Adrenal gland (tissue), 9 donors: ENCODE measurements at regions not wholly inside any gene's neighbourhood (a gene's known extent, or its start where the extent isn't known, plus 50 kb on each side); places are given as distances from the start of the nearest gene placed in this dataset.

ENCODE experiments used
- DNase-seq, 7 donors: peaks; one replicate each; pipeline ENCODE4 v3.0.0-alpha.2; 2019 to 2020
- H3K27ac ChIP-seq, 5 donors: fragments of 200-600 bp; sonication (generic) in 4 of 5; 1 replicate in 3 of 5; 2 replicates in 2 of 5; pipeline versions ENCODE4 v1.5.1 to v1.8.0; 2016 to 2020; ENCODE audit warnings: mild to moderate bottlenecking in 1 of 5
- H3K27me3 ChIP-seq: fragments of 200-600 bp; 2 replicates; pipeline ENCODE4 v1.8.0; 2021
- H3K36me3 ChIP-seq, 2 donors: fragments of 200-600 bp; replicated peaks in 1 of 2; 1 replicate in 1 of 2; 2 replicates in 1 of 2; pipeline versions ENCODE4 v1.5.1 to v1.8.0; 2018 to 2022
- H3K4me1 ChIP-seq, 2 donors: fragments of 200-600 bp; replicated peaks in 1 of 2; 1 replicate in 1 of 2; 2 replicates in 1 of 2; pipeline versions ENCODE4 v1.5.1 to v1.8.0; 2018 to 2021
- H3K4me3 ChIP-seq, 4 donors: fragments of 200-600 bp; sonication (generic) in 3 of 4; one replicate each; pipeline ENCODE4 v1.5.1; 2016 to 2018
- H3K9me3 ChIP-seq, 3 donors: fragments of 200-600 bp; sonication (generic) in 1 of 3; replicated peaks in 1 of 3; 1 replicate in 2 of 3; 2 replicates in 1 of 3; pipeline versions ENCODE4 v1.5.1 to v1.8.0; 2016 to 2021
- POLR2A ChIP-seq, 2 donors: fragments of 450-650 bp; IDR thresholded peaks; one replicate each; pipeline ENCODE4 v1.6.1; 2017; ENCODE audit warnings: antibody characterized with exemption in 2 of 2, mild to moderate bottlenecking in 2 of 2, moderate library complexity in 1 of 2
- whole genome bisulfite sequencing, 4 donors: extraction: QIAGEN DNeasy Blood & Tissue Kit in 2 of 4; methylation state at CpG; one replicate each; pipeline versions ENCODE4 v1.1.5 to v1.1.7; 2013 to 2017; 5-methylcytosine and 5-hydroxymethylcytosine counted together
- intact Hi-C, 2 donors: fragments of 100-400 bp; cut with DNase I; formaldehyde crosslinking; loops; one replicate each; pipeline versions ENCODE4 v1.14.1 to v1.15.0; 2022 to 2023
- TF ChIP-seq, protein P1 (sequence below), 6 experiments: fragments of 450-650 bp in 4 of 6; fragments of 200-600 bp in 2 of 6; sonication (generic) in 1 of 6; IDR thresholded peaks; 1 replicate in 5 of 6; 2 replicates in 1 of 6; pipeline versions ENCODE4 v1.5.1 to v1.8.0; 2016 to 2021; ENCODE audit warnings: antibody characterized with exemption in 6 of 6, mild to moderate bottlenecking in 2 of 6, moderate library complexity in 1 of 6
- donor health status: healthy with polysubstance abuse.
- donor health status: Bipolar disorder and iron deficiency.
- donor health status: DM: yes; HTN: yes; CAD: no.
- donor health status: DM: no; HTN: no; CAD: no.
- donor health status: DM: no; HTN: no; CAD: no.

DNA sequence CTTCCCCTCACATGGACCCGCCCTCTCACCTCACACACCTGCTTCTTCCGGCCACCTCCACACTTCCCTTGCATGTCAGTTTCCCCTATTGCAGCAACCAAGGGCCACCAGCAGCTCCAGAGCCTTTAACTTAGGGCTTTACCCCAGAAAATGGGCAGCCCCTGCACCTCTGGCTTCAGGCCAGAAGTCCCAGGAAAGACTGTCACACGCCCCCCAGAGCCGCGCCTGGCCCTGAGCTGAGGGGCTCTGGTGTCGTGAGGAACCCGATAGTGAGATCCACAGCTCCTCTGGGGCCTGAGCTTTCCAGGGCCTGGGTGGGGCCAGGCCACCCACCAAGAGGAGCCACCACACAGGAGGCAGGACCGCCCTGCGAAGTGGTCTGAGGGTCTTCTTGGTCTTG, 182.4 kb downstream of the DLL1 start:
- Histone ChIP-seq H3K27me3 (no peaks in the 10 kb centered on the region), H3K4me1 (no peaks in the 10 kb centered on the region), H3K9me3 (no peaks in the 10 kb centered on the region), H3K4me3 (no peak overlapping the region), H3K27ac (no peak overlapping the region), H3K36me3 (no peaks in the 10 kb centered on the region)
- peak in 2 of 7 donors; percentile 9 to 11 for DNase-seq
- TF ChIP-seq, protein P1, sequence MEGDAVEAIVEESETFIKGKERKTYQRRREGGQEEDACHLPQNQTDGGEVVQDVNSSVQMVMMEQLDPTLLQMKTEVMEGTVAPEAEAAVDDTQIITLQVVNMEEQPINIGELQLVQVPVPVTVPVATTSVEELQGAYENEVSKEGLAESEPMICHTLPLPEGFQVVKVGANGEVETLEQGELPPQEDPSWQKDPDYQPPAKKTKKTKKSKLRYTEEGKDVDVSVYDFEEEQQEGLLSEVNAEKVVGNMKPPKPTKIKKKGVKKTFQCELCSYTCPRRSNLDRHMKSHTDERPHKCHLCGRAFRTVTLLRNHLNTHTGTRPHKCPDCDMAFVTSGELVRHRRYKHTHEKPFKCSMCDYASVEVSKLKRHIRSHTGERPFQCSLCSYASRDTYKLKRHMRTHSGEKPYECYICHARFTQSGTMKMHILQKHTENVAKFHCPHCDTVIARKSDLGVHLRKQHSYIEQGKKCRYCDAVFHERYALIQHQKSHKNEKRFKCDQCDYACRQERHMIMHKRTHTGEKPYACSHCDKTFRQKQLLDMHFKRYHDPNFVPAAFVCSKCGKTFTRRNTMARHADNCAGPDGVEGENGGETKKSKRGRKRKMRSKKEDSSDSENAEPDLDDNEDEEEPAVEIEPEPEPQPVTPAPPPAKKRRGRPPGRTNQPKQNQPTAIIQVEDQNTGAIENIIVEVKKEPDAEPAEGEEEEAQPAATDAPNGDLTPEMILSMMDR (IDR thresholded peaks at IDR 0.05): no peak
- TF ChIP-seq POLR2A (IDR thresholded peaks at IDR 0.05): no peak
- 90 to 95% (median 91%) methylated on average over 4 to 9 of the region's 9 CpGs for WGBS, 4 donors
- intact Hi-C loops: no loop called here

DNA sequence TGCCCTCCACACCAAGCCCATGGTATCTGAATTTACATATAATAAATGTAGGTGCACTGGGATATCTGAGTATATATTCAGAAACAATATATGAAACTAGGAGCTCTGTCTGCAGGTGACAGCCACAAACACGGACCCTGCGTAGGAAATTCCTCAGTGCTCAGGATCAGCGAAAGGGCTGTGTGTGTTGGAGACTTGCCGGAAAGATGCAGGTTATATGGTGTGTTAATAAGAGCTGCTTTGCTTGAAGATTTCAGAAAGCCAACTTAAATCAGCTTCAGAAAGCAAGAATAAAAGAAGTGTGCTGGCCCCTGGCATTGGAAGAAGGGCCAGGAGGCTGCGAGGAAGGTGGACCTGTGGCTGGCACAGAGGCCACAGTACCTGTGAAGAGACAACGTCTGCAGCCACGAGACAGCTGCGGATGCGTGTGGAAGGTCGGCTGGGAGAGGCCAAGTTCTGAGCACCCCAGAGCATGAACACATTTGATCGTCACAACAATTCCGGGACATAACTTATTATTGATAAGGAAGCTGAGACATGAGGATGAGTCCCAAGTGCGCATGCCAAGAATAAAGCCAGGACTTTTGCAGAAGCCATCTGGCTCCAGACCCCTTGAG, 183.2 kb downstream of the DLL1 start:
- Histone ChIP-seq H3K4me1 (no peaks in the 10 kb centered on the region), H3K27ac (no peak overlapping the region), H3K9me3 (no peaks in the 10 kb centered on the region), H3K36me3 (no peaks in the 10 kb centered on the region), H3K27me3 (no peaks in the 10 kb centered on the region), H3K4me3 (no peak overlapping the region)
- 82 to 87% (median 85%) methylated on average over 13 of the region's 13 CpGs for WGBS, 4 donors
- peak in 2 of 7 donors; percentile 2 to 4 for DNase-seq
- TF ChIP-seq POLR2A (IDR thresholded peaks at IDR 0.05): no peak
- TF ChIP-seq, protein P1 (IDR thresholded peaks at IDR 0.05): no peak
- intact Hi-C loops: no loop called here

DNA sequence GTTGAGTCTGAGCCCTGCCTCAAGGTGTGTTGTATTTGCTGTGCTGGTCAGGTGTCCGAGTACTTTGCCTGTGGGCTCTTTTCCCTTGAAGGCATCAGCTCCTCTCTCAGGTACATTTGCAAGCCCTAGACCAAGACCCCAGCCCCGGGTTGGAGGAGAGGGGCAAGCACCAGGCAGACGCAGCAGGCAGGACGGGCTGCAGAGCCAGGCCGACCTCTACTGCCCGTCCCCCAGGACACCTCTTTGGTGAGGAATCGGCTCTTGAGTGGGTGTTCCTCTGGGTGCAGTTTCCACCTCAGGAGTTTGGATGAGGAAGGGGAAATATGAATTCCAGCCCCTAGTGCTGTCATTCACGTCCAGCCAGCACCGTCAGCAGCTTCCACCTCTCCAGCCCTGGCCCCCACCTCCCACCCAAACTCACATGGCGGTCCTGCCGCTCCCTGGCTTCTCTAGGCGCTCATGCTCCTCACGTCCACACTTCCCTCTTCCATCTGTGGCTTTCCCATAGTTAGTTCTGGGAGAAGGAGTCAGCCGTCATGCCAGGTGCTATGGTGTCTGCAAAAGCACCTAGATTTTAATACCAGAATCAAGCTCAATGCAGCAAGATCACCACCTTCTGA, 183.9 kb downstream of the DLL1 start:
- no peak overlapping the region for H3K27ac ChIP-seq
- TF ChIP-seq POLR2A (IDR thresholded peaks at IDR 0.05): no peak
- TF ChIP-seq, protein P1 (IDR thresholded peaks at IDR 0.05): no peak
- intact Hi-C loops: no loop called here
- no peaks in the 10 kb centered on the region for H3K27me3 ChIP-seq
- H3K36me3 ChIP-seq: no peaks in the 10 kb centered on the region
- no peak overlapping the region for H3K4me3 ChIP-seq
- peak in 2 of 7 donors; percentile 5 to 6 for DNase-seq
- 81 to 87% (median 85%) methylated on average over 9 to 14 of the region's 14 CpGs for WGBS, 4 donors
- no peaks in the 10 kb centered on the region for H3K9me3 ChIP-seq
- H3K4me1 ChIP-seq: no peaks in the 10 kb centered on the region

DNA sequence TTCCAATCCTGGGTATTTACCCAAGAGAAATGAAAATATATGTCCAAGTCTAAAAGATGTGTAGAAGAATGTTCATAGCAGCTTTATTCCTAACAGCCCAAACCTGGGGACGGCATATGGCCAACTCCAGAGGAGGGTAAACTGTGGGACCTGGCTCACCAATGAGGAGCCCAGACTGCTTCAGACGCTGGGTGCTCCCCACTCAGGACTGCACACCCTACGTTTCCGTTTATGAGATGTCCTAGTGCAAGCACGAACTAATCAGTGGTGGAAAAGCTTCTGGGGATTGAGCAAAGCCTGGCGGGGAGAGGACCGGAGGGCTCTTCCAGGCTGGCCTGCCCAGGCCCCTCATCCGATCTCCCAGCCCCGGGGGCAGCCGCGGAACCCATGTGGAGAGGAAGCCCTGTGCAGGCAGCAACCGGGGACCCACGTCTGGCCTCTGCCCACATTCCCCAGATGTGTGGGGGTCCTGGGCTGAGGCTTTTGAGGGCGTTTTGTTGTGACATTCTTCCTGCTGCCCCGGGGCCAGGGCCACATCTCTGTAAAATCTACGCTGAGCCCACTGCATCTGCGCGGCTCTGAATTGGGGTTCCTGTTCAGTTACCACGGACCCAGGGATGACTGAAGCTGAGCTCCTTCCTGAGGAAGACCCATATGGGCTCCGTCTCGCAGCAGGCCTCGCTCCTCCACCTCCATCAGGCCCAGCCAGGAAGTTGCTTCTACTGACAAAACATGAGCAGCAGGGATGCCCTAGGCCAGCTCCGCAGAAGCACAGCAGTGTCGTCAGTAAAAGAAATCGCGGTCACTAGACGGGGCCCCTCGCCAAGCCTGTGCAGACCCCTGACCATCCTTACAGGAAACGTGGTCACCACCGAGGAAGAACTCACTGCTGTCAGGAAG, 188.0 kb downstream of the DLL1 start:
- Histone ChIP-seq H3K9me3 (no peaks in the 10 kb centered on the region), H3K27me3 (no peaks in the 10 kb centered on the region), H3K27ac (no peak overlapping the region), H3K36me3 (no peaks in the 10 kb centered on the region), H3K4me1 (no peaks in the 10 kb centered on the region), H3K4me3 (no peak overlapping the region)
- intact Hi-C loops: no loop called here
- peak in 4 of 7 donors; percentile 1 to 36 (median 12) for DNase-seq
- WGBS, 4 donors: 78 to 85% (median 80%) methylated on average over 19 to 30 of the region's 30 CpGs
- no peak for TF ChIP-seq POLR2A (IDR thresholded peaks at IDR 0.05)
- TF ChIP-seq, protein P1 (IDR thresholded peaks at IDR 0.05): no peak
